ENCODE measurements at regions not wholly inside any gene's neighbourhood (a gene's known extent, or its start where the extent isn't known, plus 50 kb on each side); places are given as distances from the start of the nearest gene placed in this dataset.

DNA sequence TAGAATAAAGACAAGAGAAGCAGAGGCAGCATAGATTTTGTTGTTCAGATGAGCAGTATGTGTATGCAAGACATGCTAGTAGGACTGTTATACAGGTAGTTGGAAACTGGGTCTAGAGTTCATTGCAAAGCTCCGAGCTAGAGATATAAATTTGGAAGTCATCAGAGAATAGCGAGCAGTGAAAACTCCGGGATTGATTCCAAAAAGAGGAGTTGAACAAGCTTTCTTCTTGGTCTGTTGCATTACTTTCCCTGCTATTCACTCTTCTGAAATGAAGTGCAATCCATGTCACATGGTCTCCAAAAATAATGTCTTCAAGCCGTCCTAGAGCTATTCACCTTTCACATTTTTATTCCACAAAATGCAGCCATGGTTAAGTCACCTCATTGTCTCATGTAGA is 67.9 kb upstream of the ZNF462 start:
- H3K9me3 ChIP-seq (ENCODE audit: severe bottlenecking): peaks cover 3% of the 10 kb centered on the region
- H3K4me1 ChIP-seq (ENCODE audit: insufficient read depth, poor library complexity, severe bottlenecking): peaks cover 19% of the 10 kb centered on the region
- no peaks in the 10 kb centered on the region for H3K27me3 ChIP-seq (ENCODE audit: insufficient read depth, poor library complexity, severe bottlenecking)
- TF ChIP-seq, protein P1, sequence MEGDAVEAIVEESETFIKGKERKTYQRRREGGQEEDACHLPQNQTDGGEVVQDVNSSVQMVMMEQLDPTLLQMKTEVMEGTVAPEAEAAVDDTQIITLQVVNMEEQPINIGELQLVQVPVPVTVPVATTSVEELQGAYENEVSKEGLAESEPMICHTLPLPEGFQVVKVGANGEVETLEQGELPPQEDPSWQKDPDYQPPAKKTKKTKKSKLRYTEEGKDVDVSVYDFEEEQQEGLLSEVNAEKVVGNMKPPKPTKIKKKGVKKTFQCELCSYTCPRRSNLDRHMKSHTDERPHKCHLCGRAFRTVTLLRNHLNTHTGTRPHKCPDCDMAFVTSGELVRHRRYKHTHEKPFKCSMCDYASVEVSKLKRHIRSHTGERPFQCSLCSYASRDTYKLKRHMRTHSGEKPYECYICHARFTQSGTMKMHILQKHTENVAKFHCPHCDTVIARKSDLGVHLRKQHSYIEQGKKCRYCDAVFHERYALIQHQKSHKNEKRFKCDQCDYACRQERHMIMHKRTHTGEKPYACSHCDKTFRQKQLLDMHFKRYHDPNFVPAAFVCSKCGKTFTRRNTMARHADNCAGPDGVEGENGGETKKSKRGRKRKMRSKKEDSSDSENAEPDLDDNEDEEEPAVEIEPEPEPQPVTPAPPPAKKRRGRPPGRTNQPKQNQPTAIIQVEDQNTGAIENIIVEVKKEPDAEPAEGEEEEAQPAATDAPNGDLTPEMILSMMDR (IDR thresholded peaks at IDR 0.05; ENCODE audit: poor library complexity, severe bottlenecking): no peak
- no peak overlapping the region for H3K27ac ChIP-seq (ENCODE audit: poor library complexity, severe bottlenecking)
- DNase-seq (ENCODE audit: low spot score) (no peak), ATAC-seq (ENCODE audit: low read depth) (no peak)
- no peaks in the 10 kb centered on the region for H3K36me3 ChIP-seq (ENCODE audit: low read depth)
- no peak overlapping the region for H3K4me3 ChIP-seq (ENCODE audit: severe bottlenecking)

DNA sequence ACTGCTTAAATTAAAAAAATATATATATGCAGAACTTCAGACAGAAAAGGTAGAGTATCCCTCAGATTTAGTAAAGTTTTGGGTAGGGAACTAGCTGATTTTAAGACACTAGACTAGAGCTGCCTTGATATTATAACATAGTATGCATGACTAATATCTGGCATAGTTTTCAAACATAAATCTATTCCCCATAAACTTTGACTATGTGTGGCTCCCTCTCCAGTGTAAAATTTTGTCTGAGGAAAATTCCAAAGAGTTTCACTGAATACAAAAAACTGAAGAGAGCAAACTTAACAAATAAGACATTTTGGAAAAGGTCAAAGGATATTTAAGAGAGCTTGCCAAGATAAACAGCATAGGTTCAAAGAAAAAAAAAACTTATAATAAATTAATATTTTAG is 66.2 kb upstream of the ZNF462 start:
- no peaks in the 10 kb centered on the region for H3K27me3 ChIP-seq (ENCODE audit: insufficient read depth, poor library complexity, severe bottlenecking)
- no peak for ATAC-seq (ENCODE audit: low read depth)
- peaks cover 19% of the 10 kb centered on the region for H3K4me1 ChIP-seq (ENCODE audit: insufficient read depth, poor library complexity, severe bottlenecking)
- H3K4me3 ChIP-seq (ENCODE audit: severe bottlenecking): no peak overlapping the region
- H3K36me3 ChIP-seq (ENCODE audit: low read depth): no peaks in the 10 kb centered on the region
- DNase-seq (ENCODE audit: low spot score): no peak
- peaks cover 3% of the 10 kb centered on the region for H3K9me3 ChIP-seq (ENCODE audit: severe bottlenecking)
- no peak overlapping the region for H3K27ac ChIP-seq (ENCODE audit: poor library complexity, severe bottlenecking)
- TF ChIP-seq, protein P1 (IDR thresholded peaks at IDR 0.05; ENCODE audit: poor library complexity, severe bottlenecking): no peak

DNA sequence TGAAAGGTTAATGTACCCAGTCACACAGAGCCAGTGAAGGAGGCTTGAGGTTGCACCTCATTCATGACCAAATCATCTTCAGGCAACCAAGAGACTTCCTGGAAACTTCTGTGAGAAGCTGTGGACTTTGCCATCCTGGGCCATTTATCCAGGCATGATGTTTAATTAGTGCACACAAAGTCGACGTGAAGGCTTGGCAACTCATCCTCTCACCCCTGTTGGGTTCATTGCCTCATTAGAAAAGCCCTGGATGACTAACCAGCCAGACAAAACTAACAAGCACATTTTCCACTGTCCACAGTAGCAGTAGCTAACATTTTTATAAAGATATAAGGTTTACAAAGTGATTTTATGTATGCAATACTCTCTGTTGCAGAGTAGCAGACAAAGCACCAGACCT is 65.7 kb upstream of the ZNF462 start:
- Histone ChIP-seq H3K4me1 (ENCODE audit: insufficient read depth, poor library complexity, severe bottlenecking) (peaks cover 19% of the 10 kb centered on the region), H3K4me3 (ENCODE audit: severe bottlenecking) (no peak overlapping the region), H3K36me3 (ENCODE audit: low read depth) (no peaks in the 10 kb centered on the region), H3K9me3 (ENCODE audit: severe bottlenecking) (peaks cover 3% of the 10 kb centered on the region), H3K27me3 (ENCODE audit: insufficient read depth, poor library complexity, severe bottlenecking) (no peaks in the 10 kb centered on the region), H3K27ac (ENCODE audit: poor library complexity, severe bottlenecking) (no peak overlapping the region)
- DNase-seq (ENCODE audit: low spot score): no peak
- TF ChIP-seq, protein P1 (IDR thresholded peaks at IDR 0.05; ENCODE audit: poor library complexity, severe bottlenecking): no peak
- ATAC-seq (ENCODE audit: low read depth): no peak

DNA sequence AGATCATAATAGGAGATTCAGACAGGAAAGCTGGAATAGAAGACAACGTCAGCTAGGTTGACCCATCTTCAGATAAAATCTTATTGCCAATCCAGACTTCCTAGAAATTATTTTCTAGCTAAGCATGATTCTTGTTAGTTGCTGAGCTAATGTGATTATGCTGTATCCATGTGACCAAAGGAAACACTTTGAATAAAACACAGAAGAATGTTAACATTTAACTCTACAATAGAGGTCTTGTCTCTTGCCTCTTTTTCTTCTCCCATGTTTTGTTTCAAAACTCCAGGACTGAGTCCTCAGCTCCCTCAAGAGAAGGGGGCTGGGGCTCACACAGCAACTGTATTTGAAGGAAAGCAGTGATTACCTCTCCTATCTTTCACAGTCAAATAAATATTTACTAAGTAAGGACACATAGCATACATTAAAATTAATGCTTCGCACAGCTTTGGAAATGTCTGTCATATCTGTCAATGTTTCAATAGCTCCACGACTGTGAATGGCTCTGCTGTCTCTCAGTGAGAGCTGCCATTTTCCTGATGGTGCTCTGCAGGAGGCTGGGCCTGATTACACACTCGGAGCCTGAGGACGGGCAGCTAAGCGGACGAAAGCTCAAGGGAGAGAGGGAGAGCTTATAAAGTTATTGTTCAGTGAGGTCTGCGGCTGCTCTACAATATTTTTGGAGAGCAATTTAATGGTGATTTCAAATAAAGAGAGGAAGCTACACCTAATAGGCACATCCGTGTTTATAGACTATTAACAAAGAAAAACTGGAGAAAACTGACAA is 64.8 kb upstream of the ZNF462 start:
- H3K27me3 ChIP-seq (ENCODE audit: insufficient read depth, poor library complexity, severe bottlenecking): no peaks in the 10 kb centered on the region
- TF ChIP-seq, protein P1 (IDR thresholded peaks at IDR 0.05; ENCODE audit: poor library complexity, severe bottlenecking): no peak
- no peak overlapping the region for H3K4me3 ChIP-seq (ENCODE audit: severe bottlenecking)
- peak overlapping the region; percentile 34 for H3K27ac ChIP-seq (ENCODE audit: poor library complexity, severe bottlenecking)
- H3K36me3 ChIP-seq (ENCODE audit: low read depth): no peaks in the 10 kb centered on the region
- DNase-seq (ENCODE audit: low spot score) (no peak), ATAC-seq (ENCODE audit: low read depth) (no peak)
- peaks cover 19% of the 10 kb centered on the region for H3K4me1 ChIP-seq (ENCODE audit: insufficient read depth, poor library complexity, severe bottlenecking)
- H3K9me3 ChIP-seq (ENCODE audit: severe bottlenecking): peaks cover 3% of the 10 kb centered on the region

DNA sequence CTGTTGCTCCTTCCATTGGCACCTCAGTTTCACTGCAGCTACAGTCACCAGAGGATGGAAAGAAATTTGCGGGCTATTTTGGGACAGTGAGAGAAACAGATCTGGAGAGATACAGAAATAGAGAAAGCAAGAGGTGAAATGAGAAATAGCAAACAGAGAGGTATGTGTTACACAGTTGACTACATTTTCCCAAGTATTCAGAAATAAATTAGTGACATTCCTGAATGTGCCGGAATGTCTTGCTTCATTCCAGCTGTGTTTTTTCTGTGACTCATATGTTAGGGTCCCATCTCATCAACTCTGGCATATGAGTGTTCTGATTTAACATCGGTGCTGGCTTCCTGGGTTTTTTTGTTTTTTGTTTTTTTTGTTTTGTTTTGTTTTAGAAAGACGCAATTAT is 63.8 kb upstream of the ZNF462 start:
- Histone ChIP-seq H3K9me3 (ENCODE audit: severe bottlenecking) (peaks cover 3% of the 10 kb centered on the region), H3K4me1 (ENCODE audit: insufficient read depth, poor library complexity, severe bottlenecking) (peaks cover 12% of the 10 kb centered on the region), H3K36me3 (ENCODE audit: low read depth) (no peaks in the 10 kb centered on the region), H3K4me3 (ENCODE audit: severe bottlenecking) (no peak overlapping the region), H3K27me3 (ENCODE audit: insufficient read depth, poor library complexity, severe bottlenecking) (no peaks in the 10 kb centered on the region), H3K27ac (ENCODE audit: poor library complexity, severe bottlenecking) (peak overlapping the region; percentile 34)
- no peak for DNase-seq (ENCODE audit: low spot score)
- peak; percentile 93 for ATAC-seq (ENCODE audit: low read depth)
- TF ChIP-seq, protein P1 (IDR thresholded peaks at IDR 0.05; ENCODE audit: poor library complexity, severe bottlenecking): no peak

All from RWPE2 (cell line).